Ovary (tissue), 3 donors: ENCODE measurements at regions not wholly inside any gene's neighbourhood (a gene's known extent, or its start where the extent isn't known, plus 50 kb on each side); places are given as distances from the start of the nearest gene placed in this dataset.
"Not testable (repeated sequence)": the region's sequence is repeated elsewhere in the genome, so short reads cannot be mapped to it uniquely, and the experiment has no call there.

ENCODE experiments used
- CTCF ChIP-seq, 3 donors: fragments of 450-650 bp in 2 of 3; fragments of 200-600 bp in 1 of 3; IDR thresholded peaks; one replicate each; pipeline versions ENCODE4 v1.5.1 to v1.8.0; 2016 to 2022; ENCODE audit warnings: antibody characterized with exemption in 3 of 3, mild to moderate bottlenecking in 1 of 3
- POLR2A ChIP-seq: fragments of 450-650 bp; IDR thresholded peaks from one replicate; pipeline ENCODE4 v1.6.1; 2017; ENCODE audit warnings: antibody characterized with exemption, mild to moderate bottlenecking, moderate library complexity
- donor health status: DM: no; HTN: no; CAD: no.

- not testable (repeated sequence) for TF ChIP-seq CTCF (IDR thresholded peaks at IDR 0.05); POLR2A
Observed at GRCh38 chr22:11305179-11305578, 4222.8 kb upstream of the OR11H1 start.
